HEK293T (cell line): ENCODE measurements at regions not wholly inside any gene's neighbourhood (a gene's known extent, or its start where the extent isn't known, plus 50 kb on each side); places are given as distances from the start of the nearest gene placed in this dataset.

Source experiments
- BHLHE40 ChIP-seq: fragments of 450-650 bp; IDR thresholded peaks from 2 replicates; pipeline ENCODE4 v1.6.1; 2016; ENCODE audit warnings: mild to moderate bottlenecking, moderate library complexity, borderline replicate concordance
- CTBP1 ChIP-seq: fragments of 450-650 bp; IDR thresholded peaks from 2 replicates; pipeline ENCODE4 v1.6.1; 2016; ENCODE audit warnings: borderline replicate concordance
- FOXA1 ChIP-seq: fragments of 450-650 bp; IDR thresholded peaks from 2 replicates; pipeline ENCODE4 v1.6.1; 2016; ENCODE audit warnings: mild to moderate bottlenecking
- FOXM1 ChIP-seq: fragments of 450-650 bp; IDR thresholded peaks from 2 replicates; pipeline ENCODE4 v1.6.1; 2017; ENCODE audit warnings: mild to moderate bottlenecking, borderline replicate concordance
- NFRKB ChIP-seq: fragments of 450-650 bp; IDR thresholded peaks from 2 replicates; pipeline ENCODE4 v1.6.1; 2016; ENCODE audit warnings: mild to moderate bottlenecking, moderate library complexity
- SP1 ChIP-seq: fragments of 450-650 bp; IDR thresholded peaks from 2 replicates; pipeline ENCODE4 v1.6.1; 2017
- SUZ12 ChIP-seq: fragments of 450-650 bp; IDR thresholded peaks from 2 replicates; pipeline ENCODE4 v1.6.1; 2016; ENCODE audit warnings: mild to moderate bottlenecking
- TARDBP ChIP-seq: fragments of 450-650 bp; IDR thresholded peaks from 2 replicates; pipeline ENCODE4 v1.6.1; 2016
- ZNF384 ChIP-seq: fragments of 450-650 bp; IDR thresholded peaks from 2 replicates; pipeline ENCODE4 v1.6.1; 2016

GRCh38 chr5:92002721-92003274, 619.7 kb upstream of the ARRDC3 start:
- TF ChIP-seq SUZ12 (no peak), FOXA1 (no peak), ZNF384 (no peak), SP1 (no peak), CTBP1 (no peak), BHLHE40 (no peak), TARDBP (no peak), FOXM1 (no peak), NFRKB (no peak)
